Ovary (tissue), 7 donors: ENCODE measurements at regions not wholly inside any gene's neighbourhood (a gene's known extent, or its start where the extent isn't known, plus 50 kb on each side); places are given as distances from the start of the nearest gene placed in this dataset.

Source experiments
- DNase-seq, 5 donors: peaks; one replicate each; pipeline ENCODE4 v3.0.0-alpha.2; 2019 to 2020
- H3K27ac ChIP-seq, 2 donors: fragments of 200-600 bp; one replicate each; pipeline versions ENCODE4 v1.5.1 to v1.8.0; 2019 to 2022
- H3K27me3 ChIP-seq: fragments of 200-600 bp; one replicate; pipeline ENCODE4 v1.8.0; 2022
- H3K36me3 ChIP-seq: fragments of 200-600 bp; sonication (generic); one replicate; pipeline ENCODE4 v1.5.1; 2019
- H3K4me1 ChIP-seq: one replicate; pipeline ENCODE4 v1.8.1; 2013; ENCODE audit warnings: mild to moderate bottlenecking, moderate library complexity; ENCODE audit not compliant: insufficient read depth
- H3K4me3 ChIP-seq: fragments of 200-600 bp; sonication (generic); one replicate; pipeline ENCODE4 v1.5.1; 2017
- H3K9me3 ChIP-seq, 2 donors: fragments of 200-600 bp in 1 of 2; sonication (generic) in 1 of 2; one replicate each; pipeline versions ENCODE4 v1.5.1 to v1.8.1; 2013 to 2019; ENCODE audit warnings: mild to moderate bottlenecking in 1 of 2, moderate library complexity in 1 of 2
- CTCF ChIP-seq, 3 donors: fragments of 450-650 bp in 2 of 3; fragments of 200-600 bp in 1 of 3; IDR thresholded peaks; one replicate each; pipeline versions ENCODE4 v1.5.1 to v1.8.0; 2016 to 2022; ENCODE audit warnings: antibody characterized with exemption in 3 of 3, mild to moderate bottlenecking in 1 of 3
- EP300 ChIP-seq: sonication (generic); formaldehyde crosslinking; IDR thresholded peaks from one replicate; pipeline ENCODE4 v1.6.1; 2017; ENCODE audit warnings: antibody characterized with exemption
- POLR2A ChIP-seq: fragments of 450-650 bp; IDR thresholded peaks from one replicate; pipeline ENCODE4 v1.6.1; 2017; ENCODE audit warnings: antibody characterized with exemption, mild to moderate bottlenecking, moderate library complexity
- WGBS, 3 donors: extraction: QIAGEN DNeasy Blood & Tissue Kit in 1 of 3; methylation state at CpG; one replicate each; pipeline versions ENCODE4 v1.1.5 to v1.1.7; 2013 to 2017; 5-methylcytosine and 5-hydroxymethylcytosine counted together
- intact Hi-C, 4 donors: fragments of 100-400 bp; cut with DNase I; formaldehyde crosslinking; loops; one replicate each; pipeline versions ENCODE4 v1.11.0 to v1.15.1; 2022 to 2023
- donor health status: DM: no; HTN: no; CAD: no; lungs with moderate emphysema.
- donor health status: DM: no; HTN: no; CAD: no.
- donor health status: Bipolar disorder and iron deficiency.
- donor health status: DM: no; HTN: no; CAD: no.
- donor health status: DM: yes; HTN: yes; CAD: no.

- no peaks in the 10 kb centered on the region for H3K27me3 ChIP-seq
- no peak for DNase-seq
- no peaks in the 10 kb centered on the region for H3K36me3 ChIP-seq
- TF ChIP-seq POLR2A (no peak), EP300 (no peak), CTCF (IDR thresholded peaks at IDR 0.05) (no peak)
- H3K27ac ChIP-seq = no peak overlapping the region
- H3K4me3 ChIP-seq = no peak overlapping the region
- H3K9me3 ChIP-seq = no peaks in the 10 kb centered on the region
- 3 to 16% (median 5%) methylated on average over 8 of the region's 8 CpGs for WGBS, 3 donors
- no peaks in the 10 kb centered on the region for H3K4me1 ChIP-seq
- intact Hi-C loops = no loop called here
These were observed 105.0 kb upstream of the PPP1R26 start for GRCh38 chr9:135374591-135374990.

- H3K4me1 ChIP-seq = no peaks in the 10 kb centered on the region
- TF ChIP-seq CTCF (IDR thresholded peaks at IDR 0.05) (no peak), EP300 (no peak)
- no peak overlapping the region for H3K27ac ChIP-seq
- intact Hi-C loops = no loop called here
- 64 to 72% (median 71%) methylated on average over 17 of the region's 17 CpGs for WGBS, 3 donors
- no peaks in the 10 kb centered on the region for H3K36me3 ChIP-seq
- H3K4me3 ChIP-seq = no peak overlapping the region
- no peaks in the 10 kb centered on the region for H3K27me3 ChIP-seq
- H3K9me3 ChIP-seq = no peaks in the 10 kb centered on the region
- DNase-seq = no peak
These were observed 104.6 kb upstream of the PPP1R26 start for GRCh38 chr9:135375001-135375400.

GRCh38 chr9:135376511-135377265 is 102.9 kb upstream of the PPP1R26 start:
- TF ChIP-seq EP300 (no peak), POLR2A (no peak), CTCF (IDR thresholded peaks at IDR 0.05) (no peak)
- no peaks in the 10 kb centered on the region for H3K9me3 ChIP-seq
- intact Hi-C loops = no loop called here
- no peak for DNase-seq
- H3K27me3 ChIP-seq = no peaks in the 10 kb centered on the region
- no peaks in the 10 kb centered on the region for H3K4me1 ChIP-seq
- H3K4me3 ChIP-seq = no peak overlapping the region
- WGBS, 3 donors = 35 to 40% (median 35%) methylated on average over 22 of the region's 22 CpGs
- H3K36me3 ChIP-seq = no peaks in the 10 kb centered on the region
- H3K27ac ChIP-seq = no peak overlapping the region

- Histone ChIP-seq H3K9me3 (no peaks in the 10 kb centered on the region), H3K4me1 (no peaks in the 10 kb centered on the region), H3K4me3 (no peak overlapping the region), H3K27me3 (no peaks in the 10 kb centered on the region), H3K36me3 (no peaks in the 10 kb centered on the region), H3K27ac (no peak overlapping the region)
- TF ChIP-seq CTCF (IDR thresholded peaks at IDR 0.05) (no peak), EP300 (no peak), POLR2A (no peak)
- DNase-seq = no peak
- 83 to 90% (median 83%) methylated on average over 12 of the region's 12 CpGs for WGBS, 3 donors
- intact Hi-C loops = no loop called here
These were observed 102.2 kb upstream of the PPP1R26 start for GRCh38 chr9:135377431-135377830.
